ENCODE measurements at regions not wholly inside any gene's neighbourhood (a gene's known extent, or its start where the extent isn't known, plus 50 kb on each side); places are given as distances from the start of the nearest gene placed in this dataset.
"Not testable (repeated sequence)": the region's sequence is repeated elsewhere in the genome, so short reads cannot be mapped to it uniquely, and the experiment has no call there.

DNA sequence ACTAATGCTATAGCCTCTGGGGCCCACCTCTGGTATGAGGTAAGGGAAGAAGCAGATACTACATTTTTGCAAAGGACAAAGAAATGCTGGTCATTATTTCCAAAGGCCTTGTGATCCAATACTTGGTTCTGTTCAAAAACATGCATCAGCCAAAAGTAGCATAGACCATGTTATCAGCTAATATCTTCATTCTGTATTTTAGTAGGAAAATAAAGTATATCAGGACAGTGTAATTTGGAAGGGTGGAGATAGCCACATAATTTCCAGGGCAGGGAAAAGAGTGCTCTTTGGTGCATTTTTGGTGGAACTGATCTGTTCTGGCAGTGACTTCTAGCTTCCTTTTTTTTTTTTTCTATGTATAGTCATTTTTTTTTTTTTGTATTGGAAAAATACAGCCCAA is 258.0 kb upstream of the SOX4 start:
- DNase-seq = no peak

DNA sequence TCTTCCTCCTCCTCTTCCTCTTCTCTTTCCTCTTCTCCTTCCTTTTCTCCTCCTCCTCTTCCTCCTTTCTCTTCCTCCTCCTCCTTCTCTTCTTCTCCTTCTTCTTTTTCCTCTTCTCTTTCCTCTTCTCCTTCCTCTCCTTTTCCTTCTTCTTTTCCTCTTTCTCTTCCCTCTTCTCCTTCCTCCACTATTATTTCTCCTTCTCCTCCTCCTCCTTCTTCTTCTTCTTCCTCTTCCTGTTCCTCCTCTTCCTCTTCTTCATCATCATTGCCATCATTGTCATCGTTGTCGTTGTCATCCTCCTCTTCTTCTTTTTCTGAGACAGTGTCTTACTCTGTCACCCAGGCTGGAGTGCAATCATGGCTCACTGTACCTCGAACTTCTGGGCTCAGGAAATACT is 256.3 kb upstream of the SOX4 start:
- no peak for DNase-seq

DNA sequence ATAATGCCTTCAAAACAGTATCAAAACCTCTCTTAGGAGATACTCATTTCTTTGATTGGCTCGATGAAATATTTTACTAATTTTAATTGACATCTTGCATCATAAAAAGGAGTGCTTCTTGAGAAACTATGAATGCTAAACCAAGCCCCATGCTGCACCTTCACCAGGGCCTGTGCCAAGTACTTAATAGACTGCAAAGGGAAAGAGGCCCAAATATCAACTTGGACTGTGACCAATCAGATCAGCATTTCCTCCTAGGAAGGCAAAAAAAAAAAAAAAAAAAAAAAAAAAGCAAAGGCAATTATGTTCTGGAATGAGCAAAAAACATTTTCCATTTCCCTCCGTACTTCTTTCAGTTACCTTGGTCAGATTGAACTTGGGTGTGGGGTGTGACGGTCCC is 253.0 kb upstream of the SOX4 start:
- DNase-seq = no peak

DNA sequence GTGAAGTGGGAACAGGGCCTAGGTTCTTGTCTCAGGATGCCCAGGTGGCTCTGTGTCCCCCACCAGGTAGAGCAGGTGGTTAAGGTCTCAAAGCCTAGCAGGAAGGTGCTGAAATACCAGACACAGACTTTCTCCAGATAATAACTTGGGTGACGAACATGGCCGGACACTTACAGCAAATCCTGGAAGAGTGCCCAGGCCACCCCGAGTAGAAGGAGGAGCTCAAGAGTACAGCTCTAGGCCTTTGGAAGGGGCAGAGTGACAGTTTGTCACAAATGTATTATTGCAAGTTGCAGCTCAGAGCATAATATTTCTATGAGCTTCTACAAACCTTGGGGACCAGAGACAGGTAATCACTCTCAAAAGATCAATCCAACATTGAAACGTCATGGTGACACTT is 251.6 kb upstream of the SOX4 start:
- DNase-seq = no peak

DNA sequence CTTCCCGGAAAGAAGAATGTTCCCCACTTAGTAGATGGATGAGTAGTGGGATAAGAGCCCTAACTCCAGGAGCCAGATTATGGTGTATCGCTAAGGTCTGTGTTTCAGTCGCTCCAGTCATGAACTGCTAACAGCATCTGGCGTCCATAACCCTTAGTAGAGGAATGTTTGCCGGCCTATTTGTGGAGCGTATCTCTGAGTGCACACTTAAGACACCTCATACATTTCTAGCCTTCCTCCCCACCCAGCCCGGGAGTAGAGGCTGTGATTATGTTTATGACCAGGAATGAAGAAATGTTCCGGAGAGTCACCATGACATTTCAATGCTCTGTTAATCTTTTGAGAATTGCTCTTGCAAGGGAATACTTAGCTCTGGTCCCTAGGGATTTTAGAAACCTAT is 251.1 kb upstream of the SOX4 start:
- no peak for DNase-seq

DNA sequence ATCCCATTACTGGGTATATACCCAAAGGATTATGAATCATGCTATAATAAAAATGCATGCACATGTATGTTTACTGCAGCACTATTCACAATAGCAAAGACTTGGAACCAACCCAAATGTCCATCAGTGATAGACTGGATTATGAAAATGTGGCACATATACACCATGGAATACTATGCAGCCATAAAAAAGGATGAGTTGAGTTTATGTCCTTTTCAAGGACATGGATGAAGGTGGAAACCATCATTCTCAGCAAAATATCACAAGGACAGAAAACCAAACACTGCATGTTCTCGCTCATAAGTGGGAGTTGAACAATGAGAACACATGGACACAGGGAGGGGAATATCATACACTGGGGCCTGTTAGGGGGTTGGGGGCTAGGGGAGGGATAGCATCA is 247.8 kb upstream of the SOX4 start:
- not testable (repeated sequence) for DNase-seq

DNA sequence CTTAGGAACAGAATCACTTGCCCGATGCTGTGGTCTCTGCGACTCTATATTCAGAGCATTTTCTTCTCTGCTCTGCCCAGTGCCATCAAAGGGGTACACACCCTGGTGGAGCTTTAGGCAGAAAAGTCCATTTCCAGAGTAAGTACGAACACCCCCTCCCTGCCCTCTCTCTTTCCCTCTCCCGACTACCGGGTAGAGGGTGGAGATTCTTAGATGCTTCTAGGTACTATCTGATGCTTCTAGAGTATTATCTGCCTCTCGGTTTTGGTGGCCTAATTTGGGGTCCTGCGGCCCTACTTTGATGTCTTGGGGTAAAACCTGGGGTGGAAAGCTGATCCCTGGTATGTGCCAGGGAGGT is 245.4 kb upstream of the SOX4 start:
- DNase-seq = no peak

DNA sequence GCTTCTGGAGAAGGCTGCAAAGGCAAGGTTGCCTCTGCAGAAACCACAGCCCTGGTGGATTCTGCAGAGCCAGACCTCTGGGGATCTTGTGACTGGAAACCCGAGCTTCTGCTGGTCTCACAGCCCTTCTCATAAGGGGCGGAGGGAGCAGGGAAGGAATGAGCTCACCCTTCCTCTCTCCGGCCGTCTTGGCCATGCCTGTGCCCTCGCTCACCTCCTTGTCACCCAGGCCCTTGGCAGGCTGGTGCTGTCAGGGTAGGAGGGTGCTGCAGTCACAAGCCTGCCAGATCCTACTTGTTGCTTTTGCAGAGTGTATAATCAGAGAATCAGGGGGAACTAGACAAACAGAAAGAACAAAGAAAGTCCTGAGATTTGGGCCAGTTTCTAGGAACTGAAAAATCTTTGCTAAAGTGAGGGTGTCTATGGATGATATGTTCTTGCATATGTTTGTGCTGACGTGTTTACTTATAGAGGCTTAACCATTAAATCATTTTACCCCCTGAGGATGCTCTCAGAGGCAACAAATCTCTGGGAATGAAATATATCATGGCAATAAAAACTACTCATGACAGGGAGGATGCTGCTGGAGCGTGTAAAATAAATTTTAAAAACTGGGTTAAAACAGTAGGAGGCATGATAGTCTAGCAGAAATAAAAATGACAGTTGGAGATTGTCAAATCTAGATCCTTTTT is 244.9 kb upstream of the SOX4 start:
- no peak for DNase-seq

DNA sequence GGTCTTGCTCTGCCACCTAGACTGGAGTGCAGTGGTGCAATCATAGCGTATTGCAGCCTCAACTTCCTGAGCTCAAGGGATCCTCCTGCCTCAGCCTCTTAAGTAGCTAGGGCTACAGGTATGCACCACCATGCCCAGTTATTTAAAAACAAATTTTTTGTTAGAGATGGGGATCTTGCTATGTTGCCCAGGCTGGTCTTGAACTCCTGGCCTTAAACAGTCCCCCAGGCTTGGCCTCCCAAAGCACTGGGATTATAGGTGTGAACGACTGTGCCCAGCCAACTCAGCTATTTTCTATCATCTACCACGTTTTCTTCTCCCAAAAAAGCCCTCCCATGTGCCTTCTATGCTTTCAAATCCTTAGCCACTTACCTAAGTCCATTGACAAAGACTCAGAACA is 243.7 kb upstream of the SOX4 start:
- DNase-seq = no peak

DNA sequence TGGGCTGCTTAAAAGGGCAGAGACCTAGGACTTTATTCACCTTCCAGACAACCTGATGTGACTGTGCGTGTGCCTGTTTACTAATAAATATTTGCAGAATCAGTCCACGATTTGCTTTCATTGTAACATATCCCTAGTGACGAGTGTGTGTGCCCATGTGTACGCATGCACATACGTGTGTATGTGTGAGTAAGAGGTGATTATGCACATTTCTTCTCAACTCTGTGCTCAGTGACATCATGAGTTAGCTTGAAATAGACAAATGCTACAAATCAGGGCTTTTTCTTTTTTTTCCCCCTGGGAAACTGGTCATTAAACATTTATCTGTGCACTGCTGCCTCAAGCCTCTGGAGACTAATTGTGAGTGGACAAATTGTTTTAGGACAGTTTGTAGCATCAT is 242.6 kb upstream of the SOX4 start:
- no peak for DNase-seq

DNA sequence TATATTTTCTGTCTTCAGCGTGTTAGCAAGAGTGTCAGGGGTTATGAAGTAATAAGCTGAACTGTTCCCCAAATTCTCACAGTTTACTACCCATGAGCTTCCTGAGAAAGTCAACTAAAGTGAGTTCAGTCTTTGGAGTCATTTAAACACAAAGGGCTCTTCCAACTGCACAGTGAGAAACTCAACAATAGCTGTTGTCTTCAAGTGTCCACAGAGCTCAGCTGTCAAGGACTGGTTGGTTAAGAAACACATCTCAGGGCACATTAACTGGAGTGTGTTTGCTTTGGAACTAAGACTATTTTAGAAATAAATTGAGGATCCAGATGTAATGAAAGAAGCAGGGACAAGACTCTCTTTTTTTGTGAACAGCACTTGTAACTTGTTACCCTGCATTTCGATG is 241.4 kb upstream of the SOX4 start:
- DNase-seq = no peak

DNA sequence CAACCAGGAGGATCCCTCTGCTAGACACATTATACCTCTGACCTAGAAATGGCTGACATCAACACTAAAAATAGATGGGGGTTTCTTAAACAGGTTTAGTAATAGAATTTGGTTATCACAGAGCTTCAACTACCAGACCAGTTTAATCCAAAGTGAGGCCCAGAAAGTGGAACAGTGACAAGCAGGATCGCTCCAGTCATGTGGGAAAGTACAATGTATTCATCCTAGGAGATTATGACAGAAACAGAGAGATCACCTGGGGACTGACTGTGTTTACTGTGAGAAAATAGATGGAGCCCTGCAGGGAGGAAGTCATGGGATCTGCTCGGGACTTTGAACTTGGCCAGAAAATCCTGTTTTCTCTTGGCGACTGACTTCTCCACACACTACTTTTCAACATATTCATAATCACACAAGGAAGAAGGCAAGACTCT is 238.7 kb upstream of the SOX4 start:
- DNase-seq = no peak

DNA sequence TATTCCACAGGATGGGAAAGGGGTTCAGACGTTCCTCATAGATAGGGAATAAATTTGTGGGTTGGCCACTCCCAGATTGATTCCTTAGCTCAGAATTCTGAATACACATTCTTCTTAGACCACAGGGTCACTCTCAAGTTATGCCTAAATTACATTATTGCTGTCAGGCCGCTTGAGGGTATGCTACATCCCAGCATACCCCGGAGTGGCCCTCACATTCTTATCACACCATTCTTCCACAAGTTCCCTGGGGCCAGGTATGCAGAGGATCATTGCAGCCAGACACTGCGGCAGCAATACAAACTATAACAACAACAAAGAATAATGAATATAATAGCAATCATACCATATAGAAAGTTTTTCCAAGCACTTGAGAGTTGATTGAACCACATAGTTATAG is 237.9 kb upstream of the SOX4 start:
- no peak for DNase-seq

DNA sequence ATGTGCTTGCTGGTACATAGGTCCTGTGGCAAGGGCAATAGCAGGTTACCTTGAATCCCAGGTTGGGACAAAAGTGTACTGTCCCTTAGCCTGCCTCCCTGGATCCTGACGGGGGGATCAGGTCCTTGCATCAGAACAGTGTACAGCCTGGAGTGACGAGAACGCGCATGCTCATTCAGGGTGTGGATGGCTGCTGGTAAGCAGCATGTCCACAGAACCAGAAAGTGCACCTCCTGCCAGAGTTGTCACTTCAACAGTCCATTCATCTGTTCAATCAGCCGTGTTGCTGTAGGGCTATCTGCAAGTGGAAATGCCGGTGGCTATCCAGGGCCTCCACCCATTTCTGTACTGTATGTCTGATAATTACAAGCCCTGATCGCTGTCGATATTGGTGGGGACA is 236.3 kb upstream of the SOX4 start:
- DNase-seq = no peak

DNA sequence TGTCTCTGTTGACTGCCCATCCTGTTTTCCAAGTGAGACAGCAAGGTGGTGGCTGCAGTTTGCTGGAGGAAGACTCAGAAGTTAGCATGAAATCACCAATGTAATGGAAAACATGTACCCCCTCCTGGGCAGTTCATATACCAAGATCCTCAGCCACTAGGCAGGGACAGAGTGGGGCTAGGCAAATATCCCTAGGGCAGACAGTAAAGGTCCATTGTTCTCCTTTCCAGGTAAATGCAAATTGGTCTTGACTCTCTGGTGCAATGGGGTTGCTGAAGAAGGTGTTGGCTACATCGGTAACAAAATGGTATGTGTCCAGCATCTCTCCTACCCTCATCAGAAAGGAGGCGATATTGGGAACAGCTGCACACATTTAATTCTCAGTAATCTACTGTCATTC is 233.6 kb upstream of the SOX4 start:
- no peak for DNase-seq

DNA sequence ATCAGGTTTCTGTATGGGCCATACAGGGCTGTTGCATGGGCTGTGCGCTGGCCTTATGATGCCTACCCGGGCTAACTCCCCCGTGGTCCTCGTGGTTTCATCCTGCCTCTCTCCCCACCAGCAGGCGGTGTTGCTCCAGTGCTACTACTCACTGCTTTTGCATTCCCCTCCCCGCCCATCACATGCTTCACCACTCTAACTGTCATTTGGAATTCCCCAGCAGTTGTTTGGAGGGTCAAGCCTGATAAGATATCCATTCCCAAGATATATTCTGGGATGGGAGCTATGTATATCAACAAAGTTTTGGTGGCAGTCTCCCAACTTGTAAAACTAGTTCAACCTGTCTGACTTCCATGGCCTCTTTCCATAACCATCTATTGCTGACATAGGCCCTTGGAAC is 233.2 kb upstream of the SOX4 start:
- DNase-seq = no peak

DNA sequence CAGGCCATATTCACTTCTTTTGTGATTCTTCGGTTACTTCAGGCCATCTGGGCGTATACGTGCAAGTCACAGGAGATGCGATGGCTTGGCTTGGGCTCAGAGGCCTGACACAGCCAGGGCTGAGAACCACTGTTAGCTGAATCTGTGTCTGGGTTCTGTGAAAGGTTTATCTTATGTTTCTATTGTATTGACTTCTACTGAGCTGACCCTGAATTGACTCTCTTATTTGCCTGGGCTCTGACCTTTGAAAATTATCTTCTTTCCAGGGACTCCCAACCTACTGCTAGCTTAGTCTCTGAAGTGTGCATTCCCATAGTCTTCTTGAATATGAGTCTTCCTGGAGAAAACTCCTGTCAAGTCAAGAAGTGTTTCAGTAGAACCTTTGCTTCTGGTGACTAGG is 226.4 kb upstream of the SOX4 start:
- DNase-seq = no peak

DNA sequence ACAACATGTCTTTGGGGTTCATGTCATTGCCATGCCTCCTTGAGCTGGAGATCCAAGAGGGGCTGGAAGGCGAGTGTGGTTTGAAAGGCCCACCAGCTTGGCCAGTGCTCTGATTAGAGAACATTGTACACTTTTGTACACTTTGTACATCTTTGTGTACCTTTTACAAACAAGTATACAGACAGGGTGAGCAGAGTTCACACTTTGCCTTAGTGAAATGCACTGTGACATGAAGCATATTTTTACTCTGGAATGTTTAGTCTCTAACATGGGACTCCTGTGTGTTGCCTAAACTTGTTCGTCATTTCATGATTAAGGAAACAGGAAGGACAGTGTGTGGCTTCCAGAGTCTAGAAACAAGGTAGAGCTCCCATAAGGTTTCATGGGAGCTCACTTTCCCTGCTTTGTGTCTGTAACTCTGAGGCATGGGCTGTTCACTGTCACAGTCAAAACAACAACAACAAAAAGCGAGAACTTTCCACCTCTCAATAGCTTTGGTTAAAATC is 225.8 kb upstream of the SOX4 start:
- no peak for DNase-seq

DNA sequence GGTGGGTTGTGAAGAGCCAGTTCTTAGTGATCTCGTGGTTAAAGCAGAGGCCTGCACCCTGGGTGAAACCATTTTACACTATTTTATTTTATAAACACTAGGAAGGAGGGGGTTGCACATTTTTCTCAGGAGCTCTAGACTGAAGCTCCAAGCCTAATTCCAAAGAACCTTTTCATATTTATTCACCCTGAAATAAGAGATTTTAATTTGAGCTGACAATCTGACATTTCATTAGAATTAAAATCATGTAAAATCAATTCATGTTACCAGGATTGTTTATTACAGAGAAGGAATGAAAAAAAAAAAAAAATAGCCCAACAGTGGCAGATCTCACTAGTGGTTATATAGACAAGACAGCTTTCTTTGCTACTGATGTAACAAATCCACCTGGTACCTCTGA is 222.5 kb upstream of the SOX4 start:
- no peak for DNase-seq

DNA sequence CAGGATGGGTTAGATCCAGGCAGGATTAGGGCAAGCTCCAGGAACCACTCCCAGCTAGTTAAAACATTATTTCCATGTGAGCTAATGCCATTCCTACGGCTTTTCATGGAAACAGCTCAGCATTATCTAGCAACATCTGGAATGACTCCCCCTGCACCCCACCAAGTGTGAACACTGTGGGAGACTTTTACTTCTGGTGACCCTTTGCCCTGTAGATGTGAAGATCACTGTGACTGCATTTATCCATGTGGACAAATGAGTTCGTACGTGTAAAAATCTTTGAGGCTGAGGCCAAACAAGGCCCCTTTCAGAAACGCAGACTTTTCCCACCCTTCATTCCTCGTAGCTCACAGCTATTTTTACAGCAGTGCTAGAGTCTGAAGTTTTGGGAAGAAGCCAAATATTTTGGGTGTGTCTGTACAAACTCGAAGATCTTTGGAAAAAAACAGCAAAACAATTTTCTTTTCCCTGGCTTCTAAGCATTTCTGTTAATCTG is 221.8 kb upstream of the SOX4 start:
- peak; percentile 7 for DNase-seq

DNA sequence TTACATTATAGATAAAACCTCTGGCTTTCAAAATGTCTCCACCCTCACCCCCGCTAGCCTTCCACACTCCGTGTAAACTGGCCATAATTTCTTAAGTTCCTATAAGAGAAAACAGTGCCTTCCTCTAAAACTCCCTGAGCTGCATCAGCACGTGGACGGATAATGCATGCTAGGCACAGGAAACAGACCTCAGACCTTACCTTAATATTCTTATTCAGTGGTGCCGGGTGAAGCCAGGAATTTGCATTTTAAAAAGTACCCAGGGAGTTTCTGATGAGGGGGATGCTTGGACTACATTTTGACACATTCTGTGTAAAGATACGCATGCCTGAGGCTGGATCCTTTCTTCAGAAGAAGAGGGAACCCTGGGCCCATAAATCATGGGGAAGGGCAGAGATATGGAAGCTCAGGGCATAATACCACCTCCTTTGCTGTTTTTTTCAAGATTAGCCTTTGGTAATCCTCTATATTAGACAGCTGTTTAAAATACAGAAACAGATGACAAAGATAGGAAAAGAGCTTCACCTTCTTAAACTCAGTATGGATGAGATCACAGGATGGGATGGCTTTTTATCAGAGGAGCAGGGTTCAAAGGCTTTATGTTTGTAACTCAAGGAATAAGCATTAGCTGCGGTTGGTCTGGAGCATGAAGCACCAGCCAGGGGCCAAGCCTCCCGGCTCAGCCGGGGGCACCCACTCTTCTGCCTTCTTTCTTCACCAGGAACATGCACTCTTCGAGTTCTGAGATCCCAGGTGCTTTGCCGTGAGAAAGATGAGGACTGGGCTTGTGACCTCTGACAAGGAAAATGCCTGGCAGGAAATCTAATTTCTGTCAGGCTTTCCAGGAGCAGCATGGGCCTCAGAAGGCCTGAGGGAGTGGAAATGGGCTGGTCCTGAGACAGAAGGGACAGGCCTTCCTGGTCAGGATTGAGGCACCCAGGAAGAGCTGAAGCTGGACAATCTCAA is 218.1 kb upstream of the SOX4 start:
- no peak for DNase-seq

DNA sequence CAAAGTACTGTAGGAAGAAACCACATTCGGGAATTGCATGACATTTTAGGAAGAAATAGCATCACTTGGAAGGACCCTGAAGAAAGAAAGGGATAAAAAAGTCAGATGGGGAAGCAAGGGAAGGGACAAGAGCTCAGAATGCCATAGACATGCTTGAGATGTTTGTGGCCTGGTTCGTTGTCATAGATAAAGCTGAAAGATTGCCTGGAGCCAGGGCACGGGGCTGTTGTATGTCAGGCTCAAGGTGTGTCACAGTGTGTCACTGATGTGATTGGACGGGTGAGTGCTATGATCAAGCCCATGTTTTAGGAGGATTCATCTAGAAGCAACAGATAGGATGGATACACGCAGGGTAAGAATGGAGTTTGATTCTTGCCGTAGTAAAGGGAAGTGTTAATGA is 216.2 kb upstream of the SOX4 start:
- DNase-seq = no peak

DNA sequence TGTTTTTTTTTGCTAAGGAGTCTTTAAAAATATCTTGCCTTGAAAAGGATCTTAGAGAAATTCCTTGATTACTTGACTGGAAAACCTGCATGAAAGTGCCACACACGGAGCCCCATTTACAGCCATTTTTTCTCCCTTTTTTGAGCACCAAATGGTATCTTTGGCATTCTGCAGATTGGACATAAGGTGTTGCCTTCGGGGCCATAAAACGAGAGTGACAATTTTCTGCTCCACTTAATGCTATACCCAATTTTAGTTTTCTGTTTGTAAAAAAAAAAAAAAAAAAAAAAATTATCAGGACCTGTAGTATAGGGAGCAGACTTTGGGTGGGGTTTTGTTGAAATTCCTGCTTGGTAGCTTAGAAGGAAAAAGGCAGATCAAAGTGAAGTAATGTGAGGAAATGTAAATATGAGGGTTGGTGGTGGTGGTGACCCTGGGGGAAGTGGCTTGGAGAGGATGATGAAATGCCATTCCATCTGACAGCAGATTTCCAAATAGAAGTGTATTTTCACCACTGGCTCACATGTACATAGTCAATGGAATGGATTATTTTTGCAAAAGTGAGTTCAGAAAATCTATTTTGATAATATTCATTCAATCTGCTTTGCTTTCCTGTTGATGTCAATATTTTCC is 212.1 kb upstream of the SOX4 start:
- no peak for DNase-seq
